Right renal pelvis (tissue), 4 donors: ENCODE measurements at regions not wholly inside any gene's neighbourhood (a gene's known extent, or its start where the extent isn't known, plus 50 kb on each side); places are given as distances from the start of the nearest gene placed in this dataset.
"Not testable (repeated sequence)": the region's sequence is repeated elsewhere in the genome, so short reads cannot be mapped to it uniquely, and the experiment has no call there.

Experiments
- DNase-seq, 4 donors: peaks; one replicate each; pipeline ENCODE4 v3.0.0-alpha.2; 2013; ENCODE audit warnings: low read depth in 4 of 4, low spot score in 3 of 4, missing footprints in 1 of 4

DNA sequence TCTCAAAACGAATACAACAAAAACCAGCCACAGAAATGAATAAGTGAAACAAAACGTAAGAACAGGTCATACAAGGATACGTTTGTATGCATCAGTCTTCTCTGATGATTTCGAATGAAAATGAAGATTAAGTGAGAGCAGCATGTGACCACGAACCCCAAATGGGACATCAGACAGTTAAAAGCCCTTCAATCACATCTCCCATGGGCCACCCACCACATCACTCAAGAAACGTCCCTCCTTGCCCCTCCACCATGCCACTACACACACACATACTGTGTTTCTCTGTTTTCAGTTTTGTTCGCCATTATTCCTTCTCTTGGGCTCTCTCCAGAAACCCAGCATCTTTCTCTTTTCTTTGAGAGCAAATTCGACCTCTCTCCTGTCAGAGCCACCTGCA is 355.6 kb upstream of the KAZN start:
- no peak for DNase-seq

- no peak for DNase-seq
Measured at GRCh38 chr1:14245954-14246353, 352.5 kb upstream of the KAZN start.

DNA sequence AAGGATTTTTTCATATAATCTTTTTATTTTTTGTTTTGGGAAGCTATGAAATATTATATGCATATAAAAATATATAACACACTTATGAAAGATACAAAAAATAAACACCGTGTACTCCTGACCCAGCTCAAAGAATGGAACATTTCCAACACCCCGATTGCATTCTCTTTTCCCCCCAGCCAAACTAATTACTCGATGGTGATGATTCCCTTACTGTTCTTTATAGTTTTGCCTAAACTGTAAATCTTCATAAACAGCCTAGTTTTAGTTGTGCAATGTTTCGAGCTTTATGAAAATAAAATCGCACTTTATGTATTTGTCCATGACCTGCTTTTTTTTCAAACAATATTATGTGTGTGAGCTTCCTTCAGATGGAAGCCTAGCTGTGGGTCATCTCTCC is 352.0 kb upstream of the KAZN start:
- DNase-seq, result no peak

GRCh38 chr1:14247666-14248065 is 350.8 kb upstream of the KAZN start:
- no peak for DNase-seq

DNA sequence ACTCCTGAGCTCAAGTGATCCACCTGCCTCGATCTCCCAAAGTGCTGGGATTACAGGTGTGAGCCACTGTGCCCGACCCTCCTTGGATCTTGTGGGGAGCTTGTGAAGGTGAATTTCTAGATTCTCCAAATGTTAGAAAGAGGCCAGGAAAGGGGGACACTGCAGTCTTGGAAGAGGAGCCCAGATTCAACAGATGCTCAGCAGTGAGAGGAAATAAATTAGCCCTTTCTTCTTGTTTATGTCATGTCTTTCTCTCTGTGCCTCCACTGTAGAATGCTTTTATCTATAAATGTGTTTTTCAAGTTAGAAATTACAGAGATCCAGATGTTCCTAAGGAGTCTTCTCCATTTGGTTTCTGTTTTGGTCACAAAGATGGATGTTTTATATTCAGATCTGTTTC is 346.6 kb upstream of the KAZN start:
- DNase-seq, result no peak

- DNase-seq, result no peak
Measured at GRCh38 chr1:14253676-14254075, 344.8 kb upstream of the KAZN start.

GRCh38 chr1:14254251-14254650 is 344.2 kb upstream of the KAZN start:
- DNase-seq, result no peak

DNA sequence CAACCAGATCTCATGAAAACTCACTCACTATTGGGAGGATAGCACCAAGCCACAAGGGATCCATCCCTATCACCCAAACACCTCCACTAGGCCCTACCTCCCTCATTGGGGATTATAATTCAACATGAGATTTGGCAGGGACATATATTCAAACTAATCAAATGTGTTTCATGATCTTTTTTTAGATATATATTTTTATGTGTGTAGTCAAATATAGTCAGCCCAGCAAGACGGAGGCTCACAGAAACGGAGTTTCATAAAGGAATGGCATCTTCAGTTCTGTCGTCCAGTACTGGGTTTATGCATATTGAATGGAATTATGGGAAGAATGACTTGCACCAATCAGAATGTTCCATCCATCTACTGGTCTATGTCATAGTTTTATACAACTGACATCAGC is 343.3 kb upstream of the KAZN start:
- no peak for DNase-seq

- no peak for DNase-seq
Measured at GRCh38 chr1:14255711-14256110, 342.8 kb upstream of the KAZN start.

DNA sequence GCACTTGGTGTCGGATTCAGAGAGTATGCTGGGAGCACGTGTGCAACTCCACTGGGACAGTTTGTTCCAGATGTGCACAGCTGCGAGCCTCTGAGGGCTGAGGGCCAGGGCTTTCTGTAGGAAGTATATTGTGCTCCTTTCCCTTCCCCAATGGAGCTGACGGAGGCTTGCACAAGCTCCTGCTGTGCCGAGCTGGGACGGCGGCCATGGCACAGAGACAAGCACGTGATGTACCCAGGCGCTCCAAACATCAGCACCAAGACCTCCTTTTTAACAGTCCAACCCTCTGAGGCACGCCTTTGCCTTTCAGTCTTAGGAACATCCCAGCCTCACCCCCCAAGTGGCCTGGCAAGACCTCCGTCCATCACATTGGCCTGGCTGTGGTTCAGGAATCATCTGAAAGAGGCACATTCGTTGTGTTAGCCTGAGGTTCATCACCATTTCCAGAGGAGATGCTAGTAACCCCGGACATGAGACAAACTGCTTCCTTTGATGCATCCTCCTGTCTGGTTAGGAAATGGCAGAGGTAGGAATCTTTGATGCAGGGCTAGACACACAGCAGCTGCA is 339.2 kb upstream of the KAZN start:
- no peak for DNase-seq

- no peak for DNase-seq
Measured at GRCh38 chr1:14260480-14260879, 338.0 kb upstream of the KAZN start.

- no peak for DNase-seq
Measured at GRCh38 chr1:14261395-14261794, 337.1 kb upstream of the KAZN start.

GRCh38 chr1:14262637-14263036 is 335.8 kb upstream of the KAZN start:
- DNase-seq, result no peak

GRCh38 chr1:14263225-14263624 is 335.3 kb upstream of the KAZN start:
- DNase-seq, result no peak

- DNase-seq, result no peak
Measured at GRCh38 chr1:14263671-14264070, 334.8 kb upstream of the KAZN start.

DNA sequence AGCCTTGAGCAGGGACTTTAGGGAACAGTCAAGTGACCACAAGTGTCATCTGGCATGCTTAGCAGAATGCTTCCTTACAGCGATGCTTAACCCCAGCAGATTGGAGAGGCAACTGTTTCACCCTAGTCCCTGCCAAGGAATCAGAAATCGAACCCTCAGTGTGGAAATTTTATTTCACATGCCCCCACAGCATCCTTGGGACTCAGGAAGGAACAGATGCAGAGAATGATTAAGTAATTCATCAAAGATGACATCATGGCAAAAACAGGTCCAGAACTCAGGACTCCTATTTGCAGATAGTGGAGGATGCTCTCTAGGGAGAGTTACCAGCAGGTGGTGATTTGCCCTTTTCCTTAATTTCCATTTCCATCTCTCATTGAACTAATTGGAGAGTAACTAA is 333.0 kb upstream of the KAZN start:
- DNase-seq, result no peak

- DNase-seq, result no peak
Measured at GRCh38 chr1:14267991-14268390, 330.5 kb upstream of the KAZN start.

DNA sequence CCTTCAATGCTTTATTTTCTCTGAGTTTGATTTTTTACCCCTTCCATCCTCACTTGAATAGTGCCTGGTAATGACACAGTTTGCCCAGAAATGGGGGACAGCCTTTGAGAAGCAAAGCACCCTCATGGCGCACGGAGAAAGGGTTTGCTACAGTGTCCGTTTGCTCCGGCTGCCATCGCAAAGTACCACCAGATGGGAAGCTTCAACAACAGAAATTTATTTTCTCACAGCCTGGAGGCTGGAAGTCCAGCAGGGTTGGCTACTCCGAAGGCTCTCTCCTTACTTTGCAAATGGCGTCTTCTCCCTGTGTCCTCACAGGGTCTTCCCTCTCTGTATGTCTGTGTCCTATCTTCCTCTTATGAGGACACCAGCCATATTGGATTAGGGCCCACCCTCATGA is 327.7 kb upstream of the KAZN start:
- DNase-seq, result no peak

DNA sequence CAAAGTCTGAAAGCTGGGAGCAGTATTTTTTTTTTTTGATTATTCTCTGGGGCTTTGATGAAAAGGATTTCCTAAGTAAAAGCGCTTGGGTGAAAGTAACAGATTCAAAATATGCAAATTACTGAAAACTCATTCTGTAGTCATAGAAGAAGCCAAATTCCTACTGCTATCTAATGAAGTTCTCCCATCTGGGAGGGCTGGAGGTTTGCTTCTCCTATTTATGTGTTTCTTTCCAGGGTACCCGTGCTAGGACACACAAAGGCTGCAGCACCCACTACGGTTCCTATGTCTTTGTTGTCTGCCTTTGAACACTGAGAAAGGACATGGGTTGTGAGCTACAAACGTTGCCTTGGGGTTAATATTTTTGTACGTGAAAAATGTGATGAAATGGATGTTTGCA is 324.7 kb upstream of the KAZN start:
- DNase-seq, result no peak

DNA sequence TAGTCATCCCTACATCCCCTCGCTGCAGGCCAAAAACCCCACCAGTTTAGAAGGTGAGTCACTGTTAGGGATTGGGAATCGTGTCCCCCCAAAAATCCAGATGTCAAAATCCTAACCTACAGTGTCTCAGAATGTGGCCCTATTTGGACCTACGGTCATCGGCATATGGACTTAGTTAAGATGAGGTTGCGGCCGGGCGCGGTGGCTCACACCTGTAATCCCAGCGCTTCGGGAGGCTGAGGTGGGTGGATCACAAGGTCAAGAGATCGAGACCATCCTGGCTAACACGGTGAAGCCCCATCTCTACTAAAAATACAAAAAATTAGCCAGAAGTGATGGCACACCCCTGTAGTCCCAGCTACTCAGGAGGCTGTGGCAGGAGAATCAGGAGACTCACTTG is 318.6 kb upstream of the KAZN start:
- DNase-seq, result not testable (repeated sequence)

DNA sequence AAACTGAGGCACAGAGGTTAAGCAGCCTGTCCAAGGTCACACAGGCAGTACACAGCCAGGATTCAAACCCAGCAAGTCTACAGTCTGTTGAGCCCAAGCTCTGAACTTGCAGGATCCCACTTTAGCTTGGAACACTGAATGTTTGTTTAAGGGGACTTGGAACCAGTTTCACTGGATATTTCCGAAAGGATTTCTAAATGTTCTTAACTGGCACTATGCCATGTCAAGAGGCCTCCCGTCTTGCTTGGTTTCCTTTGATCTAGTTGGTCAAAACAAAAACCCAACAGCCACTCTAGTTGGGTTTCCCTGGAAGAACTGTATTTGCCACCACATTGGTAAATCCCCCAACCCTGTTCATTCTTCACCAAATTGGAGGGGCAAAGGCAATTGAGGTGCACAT is 317.6 kb upstream of the KAZN start:
- no peak for DNase-seq

DNA sequence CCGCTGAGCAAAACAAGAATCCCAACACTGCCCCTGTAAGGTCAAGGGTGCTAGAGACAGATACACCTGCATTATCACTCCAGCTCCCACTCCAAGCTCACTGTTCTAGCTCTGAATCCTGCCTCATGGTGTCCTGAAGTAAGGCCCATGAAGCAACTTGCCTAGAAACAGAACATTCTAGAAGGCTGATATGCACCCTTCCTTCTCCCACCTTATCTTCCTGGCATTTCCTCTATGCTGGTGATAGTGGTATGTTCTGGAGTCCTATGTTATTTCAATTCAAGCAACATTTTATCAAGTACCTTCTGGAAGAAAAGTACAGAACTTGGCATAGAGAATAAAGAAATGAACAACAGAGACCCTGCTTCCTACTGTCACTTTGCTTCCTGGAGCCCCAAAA is 317.1 kb upstream of the KAZN start:
- DNase-seq, result no peak

GRCh38 chr1:14282707-14283106 is 315.8 kb upstream of the KAZN start:
- DNase-seq, result no peak

GRCh38 chr1:14285238-14285637 is 313.2 kb upstream of the KAZN start:
- no peak for DNase-seq
